GM21360 (cell line): ENCODE measurements at regions not wholly inside any gene's neighbourhood (a gene's known extent, or its start where the extent isn't known, plus 50 kb on each side); places are given as distances from the start of the nearest gene placed in this dataset.

Experiments
- ATAC-seq: cut with Tn5 transposase; IDR thresholded peaks from one replicate; pipeline ENCODE4 v1.9.1; 2021; ENCODE audit warnings: mild to moderate bottlenecking, moderate library complexity; ENCODE audit not compliant: unreplicated experiment

GRCh38 chr11:38315151-38315550 lies 1717.1 kb upstream of the RAG2 start:
- ATAC-seq = no peak

GRCh38 chr11:38307455-38307854 lies 1709.4 kb upstream of the RAG2 start:
- ATAC-seq = no peak

- ATAC-seq = no peak
These were observed 1707.6 kb upstream of the RAG2 start for GRCh38 chr11:38305682-38306081.

- no peak for ATAC-seq
These were observed 1706.9 kb upstream of the RAG2 start for GRCh38 chr11:38304926-38305325.

- ATAC-seq = no peak
These were observed 1704.5 kb upstream of the RAG2 start for GRCh38 chr11:38302564-38302963.

- ATAC-seq = no peak
These were observed 1702.5 kb upstream of the RAG2 start for GRCh38 chr11:38300570-38300969.

GRCh38 chr11:38296211-38296776 lies 1698.3 kb upstream of the RAG2 start:
- no peak for ATAC-seq

- ATAC-seq = no peak
These were observed 1684.7 kb upstream of the RAG2 start for GRCh38 chr11:38282718-38283117.

GRCh38 chr11:38278457-38279141 lies 1680.6 kb upstream of the RAG2 start:
- no peak for ATAC-seq

GRCh38 chr11:38274031-38274430 lies 1676.0 kb upstream of the RAG2 start:
- ATAC-seq = no peak

GRCh38 chr11:38272376-38272775 lies 1674.3 kb upstream of the RAG2 start:
- no peak for ATAC-seq

GRCh38 chr11:38266691-38267090 lies 1668.7 kb upstream of the RAG2 start:
- no peak for ATAC-seq

- no peak for ATAC-seq
These were observed 1658.4 kb upstream of the RAG2 start for GRCh38 chr11:38256436-38256835.

GRCh38 chr11:38254913-38255312 lies 1656.9 kb upstream of the RAG2 start:
- no peak for ATAC-seq

- no peak for ATAC-seq
These were observed 1654.6 kb upstream of the RAG2 start for GRCh38 chr11:38252620-38253019.

- ATAC-seq = no peak
These were observed 1648.4 kb upstream of the RAG2 start for GRCh38 chr11:38246451-38246850.

- ATAC-seq = no peak
These were observed 1628.6 kb upstream of the RAG2 start for GRCh38 chr11:38226684-38227083.

- no peak for ATAC-seq
These were observed 1623.3 kb upstream of the RAG2 start for GRCh38 chr11:38221295-38221694.

- ATAC-seq = no peak
These were observed 1621.6 kb upstream of the RAG2 start for GRCh38 chr11:38219636-38220035.

GRCh38 chr11:38208951-38209350 lies 1610.9 kb upstream of the RAG2 start:
- ATAC-seq = no peak

GRCh38 chr11:38206663-38207062 lies 1608.6 kb upstream of the RAG2 start:
- ATAC-seq = no peak

GRCh38 chr11:38191101-38191500 lies 1593.1 kb upstream of the RAG2 start:
- ATAC-seq = no peak
